OCI-LY3 (cell line): ENCODE measurements at regions not wholly inside any gene's neighbourhood (a gene's known extent, or its start where the extent isn't known, plus 50 kb on each side); places are given as distances from the start of the nearest gene placed in this dataset.
"Not testable (repeated sequence)": the region's sequence is repeated elsewhere in the genome, so short reads cannot be mapped to it uniquely, and the experiment has no call there.

ENCODE experiments used
- H2AFZ ChIP-seq: fragments of 200-600, 300-600 bp; shearing (Covaris generic); 2 replicates; pipeline ENCODE4 v1.6.0; 2014; ENCODE audit warnings: antibody characterized with exemption, low read depth, low read length
- H3K27ac ChIP-seq: fragments of 200-600, 300-600 bp; sonication (generic); 2 replicates; pipeline ENCODE4 v1.5.1; 2014; ENCODE audit warnings: mild to moderate bottlenecking, low read length, moderate library complexity, mixed read lengths
- H3K27me3 ChIP-seq: fragments of 200-600, 300-600 bp; sonication (generic); 2 replicates; pipeline ENCODE4 v1.6.1; 2014; ENCODE audit warnings: low read depth, low read length, mixed read lengths
- H3K36me3 ChIP-seq: fragments of 200-600, 300-600 bp; sonication (generic); replicated peaks from 2 replicates; pipeline ENCODE3; 2014; ENCODE audit warnings: low read depth, low read length, mixed read lengths
- H3K4me1 ChIP-seq: fragments of 300-600, 200-600 bp; sonication (generic); 2 replicates; pipeline ENCODE4 v1.6.1; 2014; ENCODE audit warnings: low read length, mixed read lengths
- H3K4me2 ChIP-seq: fragments of 200-600, 300-600 bp; sonication (generic); 2 replicates; pipeline ENCODE4 v1.6.1; 2014; ENCODE audit warnings: low read length, mixed read lengths
- H3K4me3 ChIP-seq: fragments of 300-600, 200-600 bp; sonication (generic); 2 replicates; pipeline ENCODE4 v1.5.1; 2014; ENCODE audit warnings: antibody characterized with exemption, mild to moderate bottlenecking, low read length, moderate library complexity
- H3K79me2 ChIP-seq: fragments of 300-600, 200-600 bp; shearing (Covaris generic); 2 replicates; pipeline ENCODE4 v1.6.1; 2014; ENCODE audit warnings: mild to moderate bottlenecking, low read length, mixed read lengths
- H3K9ac ChIP-seq: fragments of 300-600, 200-600 bp; shearing (Covaris generic); 2 replicates; pipeline ENCODE4 v1.6.0; 2014; ENCODE audit warnings: mild to moderate bottlenecking, low read length, moderate library complexity
- H3K9me3 ChIP-seq: fragments of 200-600, 300-600 bp; shearing (Covaris generic); 2 replicates; pipeline ENCODE4 v1.6.1; 2014; ENCODE audit warnings: low read length, mixed read lengths; ENCODE audit not compliant: insufficient read depth
- H4K20me1 ChIP-seq: fragments of 200-600, 300-600 bp; sonication (generic); 2 replicates; pipeline ENCODE4 v1.6.1; 2016; ENCODE audit warnings: low read length, mixed read lengths; ENCODE audit not compliant: insufficient read depth
- CTCF ChIP-seq: fragments of 200-600, 300-600 bp; sonication (generic); IDR thresholded peaks from 2 replicates; pipeline ENCODE4 v1.5.1; 2014; ENCODE audit warnings: antibody characterized with exemption, low read length, low read depth
- EZH2phosphoT487 ChIP-seq: fragments of 200-600 bp; shearing (Covaris generic); IDR thresholded peaks from 2 replicates; pipeline ENCODE4 v1.6.1; 2018; ENCODE audit warnings: antibody characterized with exemption, mixed run types, low read depth

GRCh38 chr16:63130942-63131341 is 1094.7 kb upstream of the CDH8 start:
- Histone ChIP-seq H3K79me2 (no peaks in the 10 kb centered on the region), H3K9me3 (no peaks in the 10 kb centered on the region), H3K4me2 (no peak overlapping the region), H2AFZ (no peak overlapping the region), H3K27ac (no peak overlapping the region), H3K27me3 (no peaks in the 10 kb centered on the region), H3K36me3 (no peaks in the 10 kb centered on the region), H3K4me1 (no peaks in the 10 kb centered on the region), H4K20me1 (no peaks in the 10 kb centered on the region), H3K4me3 (no peak overlapping the region), H3K9ac (no peak overlapping the region)
- TF ChIP-seq CTCF (no peak), EZH2phosphoT487 (no peak)

DNA sequence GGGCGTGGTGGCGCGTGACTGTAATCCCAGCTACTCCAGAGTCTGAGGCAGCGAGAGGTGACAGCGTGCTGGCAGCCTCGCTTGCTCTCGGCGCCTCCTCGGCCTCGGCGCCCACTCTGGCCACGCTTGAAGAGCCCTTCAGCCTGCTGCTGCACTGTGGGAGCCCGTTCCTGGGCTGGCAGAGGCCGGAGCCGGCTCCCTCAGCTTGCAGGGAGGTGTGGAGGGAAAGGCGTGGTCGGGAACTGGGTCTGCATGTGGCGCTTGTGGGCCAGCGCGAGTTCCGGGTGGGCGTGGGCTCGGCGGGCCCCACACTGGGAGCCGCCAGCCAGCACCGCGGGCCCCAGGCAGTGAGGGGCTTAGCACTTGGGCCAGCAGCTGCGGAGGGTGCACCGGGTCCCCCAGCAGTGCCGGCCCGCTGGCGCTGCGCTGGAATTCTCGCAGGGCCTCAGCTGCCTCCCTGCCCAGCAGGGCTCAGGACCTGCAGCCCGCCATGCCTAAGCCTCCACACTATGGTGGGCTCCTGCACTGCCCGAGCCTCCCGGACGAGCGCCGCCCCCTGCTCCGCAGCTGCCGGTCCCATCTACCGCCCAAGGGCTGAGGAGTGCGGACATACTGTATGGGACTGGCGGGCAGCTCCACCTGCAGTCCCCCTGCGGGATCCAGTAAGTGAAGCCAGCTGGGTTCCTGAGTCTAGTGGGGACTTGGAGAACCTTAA is 1093.3 kb upstream of the CDH8 start:
- Histone ChIP-seq H3K4me1 (no peaks in the 10 kb centered on the region), H3K4me2 (no peak overlapping the region), H2AFZ (no peak overlapping the region), H4K20me1 (no peaks in the 10 kb centered on the region), H3K27ac (no peak overlapping the region), H3K36me3 (no peaks in the 10 kb centered on the region), H3K4me3 (no peak overlapping the region), H3K9ac (no peak overlapping the region), H3K9me3 (no peaks in the 10 kb centered on the region), H3K27me3 (no peaks in the 10 kb centered on the region), H3K79me2 (no peaks in the 10 kb centered on the region)
- TF ChIP-seq EZH2phosphoT487 (no peak), CTCF (no peak)

GRCh38 chr16:63119905-63120304 is 1083.7 kb upstream of the CDH8 start:
- H2AFZ ChIP-seq, H3K36me3 ChIP-seq, H3K9ac ChIP-seq, H3K27ac ChIP-seq, H3K4me2 ChIP-seq, H4K20me1 ChIP-seq, H3K4me3 ChIP-seq, H3K79me2 ChIP-seq, H3K4me1 ChIP-seq, H3K27me3 ChIP-seq, H3K9me3 ChIP-seq: not testable (repeated sequence)

GRCh38 chr16:63100082-63100481 is 1063.8 kb upstream of the CDH8 start:
- Histone ChIP-seq H2AFZ (no peak overlapping the region), H3K9me3 (no peaks in the 10 kb centered on the region), H3K36me3 (no peaks in the 10 kb centered on the region), H4K20me1 (no peaks in the 10 kb centered on the region), H3K9ac (no peak overlapping the region), H3K4me1 (no peaks in the 10 kb centered on the region), H3K4me3 (no peak overlapping the region), H3K27ac (no peak overlapping the region), H3K4me2 (no peak overlapping the region), H3K79me2 (no peaks in the 10 kb centered on the region), H3K27me3 (no peaks in the 10 kb centered on the region)
- TF ChIP-seq EZH2phosphoT487, result no peak
- no peak for TF ChIP-seq CTCF
